Thyroid gland (tissue), 4 donors: ENCODE measurements at regions not wholly inside any gene's neighbourhood (a gene's known extent, or its start where the extent isn't known, plus 50 kb on each side); places are given as distances from the start of the nearest gene placed in this dataset.

Source experiments
- DNase-seq, 2 donors: peaks; one replicate each; pipeline ENCODE4 v3.0.0-alpha.2; 2019
- H3K27ac ChIP-seq, 3 donors: fragments of 200-600 bp; sonication (generic); 1 replicate in 2 of 3; 2 replicates in 1 of 3; pipeline ENCODE4 v1.5.1; 2016 to 2019; ENCODE audit warnings: mild to moderate bottlenecking in 1 of 3, moderate library complexity in 1 of 3
- H3K27me3 ChIP-seq: fragments of 200-600 bp; sonication (generic); one replicate; pipeline ENCODE4 v1.5.1; 2019
- H3K36me3 ChIP-seq, 2 donors: fragments of 200-600 bp; sonication (generic); one replicate each; pipeline ENCODE4 v1.5.1; 2016 to 2019
- H3K4me1 ChIP-seq, 2 donors: fragments of 200-600 bp; sonication (generic); one replicate each; pipeline ENCODE4 v1.5.1; 2017 to 2019
- H3K4me3 ChIP-seq, 3 donors: fragments of 200-600 bp; sonication (generic); replicated peaks in 1 of 3; 1 replicate in 2 of 3; 2 replicates in 1 of 3; pipeline ENCODE4 v1.5.1; 2016; ENCODE audit warnings: mild to moderate bottlenecking in 1 of 3
- H3K9me3 ChIP-seq: fragments of 200-600 bp; sonication (generic); one replicate; pipeline ENCODE4 v1.5.1; 2017
- POLR2A ChIP-seq, 2 donors: fragments of 450-650 bp; IDR thresholded peaks; one replicate each; pipeline ENCODE4 v1.6.1; 2017; ENCODE audit warnings: antibody characterized with exemption in 2 of 2, mild to moderate bottlenecking in 2 of 2, moderate library complexity in 1 of 2
- WGBS, 2 donors: methylation state at CpG; one replicate each; pipeline ENCODE4 v1.1.5; 2017; 5-methylcytosine and 5-hydroxymethylcytosine counted together
- intact Hi-C: fragments of 100-400 bp; cut with DNase I; formaldehyde crosslinking; loops from one replicate; pipeline ENCODE4 v1.15.1; 2023
- TF ChIP-seq, protein P1 (sequence below), 6 experiments: fragments of 200-600 bp in 3 of 6; fragments of 450-650 bp in 3 of 6; sonication (generic) in 3 of 6; IDR thresholded peaks; one replicate each; pipeline ENCODE4 v1.5.1; 2016 to 2019; ENCODE audit warnings: antibody characterized with exemption in 6 of 6, mild to moderate bottlenecking in 2 of 6, inconsistent platforms in 1 of 6, moderate library complexity in 1 of 6

DNA sequence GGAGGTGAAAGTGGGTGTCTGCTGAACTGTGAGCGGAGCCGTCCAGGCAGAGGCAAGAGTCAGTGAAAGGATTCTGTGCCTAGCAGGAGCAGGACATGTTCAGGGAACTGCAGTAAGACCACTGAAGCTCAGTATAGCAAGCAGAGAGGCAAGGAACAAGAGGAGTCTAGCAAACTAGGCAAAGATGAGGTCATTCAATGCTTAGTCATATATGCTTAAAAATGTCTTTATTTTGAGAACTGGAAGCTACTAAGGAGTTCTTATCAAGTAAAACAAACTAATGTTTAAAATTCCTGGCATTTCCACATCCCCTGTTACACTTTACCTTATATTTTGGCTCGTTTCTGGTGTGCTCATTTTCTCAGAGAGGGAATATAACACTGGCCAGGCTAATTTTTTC lies 913.4 kb downstream of the CBLN2 start:
- H3K27me3 ChIP-seq, result no peaks in the 10 kb centered on the region
- no peaks in the 10 kb centered on the region for H3K36me3 ChIP-seq
- WGBS, 2 donors, result 61 to 63% methylated on average over 3 of the region's 3 CpGs
- no peak for DNase-seq
- no peak for TF ChIP-seq POLR2A (IDR thresholded peaks at IDR 0.05)
- intact Hi-C loops, result no loop called here
- no peaks in the 10 kb centered on the region for H3K4me1 ChIP-seq
- no peak overlapping the region for H3K27ac ChIP-seq
- H3K9me3 ChIP-seq, result no peaks in the 10 kb centered on the region
- H3K4me3 ChIP-seq, result no peak overlapping the region

DNA sequence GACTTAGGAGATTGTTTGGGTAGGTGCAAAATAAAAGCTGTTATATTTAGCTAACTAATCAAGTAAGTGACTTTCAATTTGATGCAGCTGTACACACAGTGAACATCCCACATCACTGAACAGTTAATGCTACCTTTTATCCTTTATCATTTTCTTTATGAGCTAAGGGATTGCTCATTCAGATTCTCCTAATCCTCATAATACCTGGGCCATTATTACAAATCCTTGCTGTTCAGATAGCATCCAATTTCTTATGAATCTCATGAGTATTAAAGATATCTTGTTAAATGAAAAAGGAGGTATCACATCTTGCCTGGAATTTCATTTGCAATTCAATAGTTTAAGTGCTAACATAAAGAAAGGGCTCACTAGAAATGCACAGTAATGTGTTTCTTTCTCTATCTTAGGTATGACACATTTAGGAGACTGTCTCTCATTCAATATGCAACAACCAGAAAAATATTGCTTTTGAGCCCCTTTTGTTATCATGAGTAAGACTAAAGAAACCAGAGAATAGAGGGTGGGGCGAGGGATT lies 918.5 kb downstream of the CBLN2 start:
- no peaks in the 10 kb centered on the region for H3K36me3 ChIP-seq
- WGBS, 2 donors, result 93 to 98% methylated on average over 1 of the region's 1 CpG
- no peak for DNase-seq
- H3K27me3 ChIP-seq, result no peaks in the 10 kb centered on the region
- intact Hi-C loops, result no loop called here
- TF ChIP-seq, protein P1, sequence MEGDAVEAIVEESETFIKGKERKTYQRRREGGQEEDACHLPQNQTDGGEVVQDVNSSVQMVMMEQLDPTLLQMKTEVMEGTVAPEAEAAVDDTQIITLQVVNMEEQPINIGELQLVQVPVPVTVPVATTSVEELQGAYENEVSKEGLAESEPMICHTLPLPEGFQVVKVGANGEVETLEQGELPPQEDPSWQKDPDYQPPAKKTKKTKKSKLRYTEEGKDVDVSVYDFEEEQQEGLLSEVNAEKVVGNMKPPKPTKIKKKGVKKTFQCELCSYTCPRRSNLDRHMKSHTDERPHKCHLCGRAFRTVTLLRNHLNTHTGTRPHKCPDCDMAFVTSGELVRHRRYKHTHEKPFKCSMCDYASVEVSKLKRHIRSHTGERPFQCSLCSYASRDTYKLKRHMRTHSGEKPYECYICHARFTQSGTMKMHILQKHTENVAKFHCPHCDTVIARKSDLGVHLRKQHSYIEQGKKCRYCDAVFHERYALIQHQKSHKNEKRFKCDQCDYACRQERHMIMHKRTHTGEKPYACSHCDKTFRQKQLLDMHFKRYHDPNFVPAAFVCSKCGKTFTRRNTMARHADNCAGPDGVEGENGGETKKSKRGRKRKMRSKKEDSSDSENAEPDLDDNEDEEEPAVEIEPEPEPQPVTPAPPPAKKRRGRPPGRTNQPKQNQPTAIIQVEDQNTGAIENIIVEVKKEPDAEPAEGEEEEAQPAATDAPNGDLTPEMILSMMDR (IDR thresholded peaks at IDR 0.05), result no peak
- TF ChIP-seq POLR2A (IDR thresholded peaks at IDR 0.05), result no peak
- H3K27ac ChIP-seq, result no peak overlapping the region
- no peaks in the 10 kb centered on the region for H3K9me3 ChIP-seq
- no peak overlapping the region for H3K4me3 ChIP-seq
- no peaks in the 10 kb centered on the region for H3K4me1 ChIP-seq

GRCh38 chr18:71598374-71598773 lies 945.8 kb downstream of the CBLN2 start:
- intact Hi-C loops, result no loop called here
- no peak overlapping the region for H3K27ac ChIP-seq
- H3K4me1 ChIP-seq, result no peaks in the 10 kb centered on the region
- no peaks in the 10 kb centered on the region for H3K36me3 ChIP-seq
- no peaks in the 10 kb centered on the region for H3K27me3 ChIP-seq
- 57 to 67% methylated on average over 1 of the region's 1 CpG for WGBS, 2 donors
- H3K9me3 ChIP-seq, result no peaks in the 10 kb centered on the region
- no peak for DNase-seq
- H3K4me3 ChIP-seq, result no peak overlapping the region
- TF ChIP-seq, protein P1 (IDR thresholded peaks at IDR 0.05), result no peak
- TF ChIP-seq POLR2A (IDR thresholded peaks at IDR 0.05), result no peak

DNA sequence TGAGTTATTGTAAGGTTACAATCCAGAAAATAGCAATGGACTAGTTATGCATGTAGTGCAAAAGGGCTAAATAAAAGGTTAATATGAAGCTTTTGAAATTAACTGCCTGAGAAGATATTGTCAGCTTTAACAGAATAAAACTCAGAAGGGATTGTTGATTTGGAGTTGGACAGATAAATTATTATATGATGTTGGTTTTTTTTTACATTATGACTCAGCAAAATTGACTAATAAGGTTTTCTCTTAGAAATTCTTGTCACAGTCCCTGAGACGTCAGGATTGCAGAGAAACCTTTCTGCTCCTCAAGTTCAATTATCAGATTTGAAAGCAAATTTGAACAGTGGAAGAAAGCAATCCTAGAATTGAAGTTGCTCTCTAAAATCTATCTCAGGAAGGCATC lies 946.9 kb downstream of the CBLN2 start:
- WGBS, 2 donors, result 45 to 53% methylated on average over 1 of the region's 1 CpG
- Histone ChIP-seq H3K9me3 (no peaks in the 10 kb centered on the region), H3K4me1 (no peaks in the 10 kb centered on the region), H3K36me3 (no peaks in the 10 kb centered on the region), H3K27me3 (no peaks in the 10 kb centered on the region), H3K4me3 (no peak overlapping the region), H3K27ac (no peak overlapping the region)
- TF ChIP-seq, protein P1 (IDR thresholded peaks at IDR 0.05), result no peak
- TF ChIP-seq POLR2A (IDR thresholded peaks at IDR 0.05), result no peak
- intact Hi-C loops, result no loop called here
- no peak for DNase-seq

DNA sequence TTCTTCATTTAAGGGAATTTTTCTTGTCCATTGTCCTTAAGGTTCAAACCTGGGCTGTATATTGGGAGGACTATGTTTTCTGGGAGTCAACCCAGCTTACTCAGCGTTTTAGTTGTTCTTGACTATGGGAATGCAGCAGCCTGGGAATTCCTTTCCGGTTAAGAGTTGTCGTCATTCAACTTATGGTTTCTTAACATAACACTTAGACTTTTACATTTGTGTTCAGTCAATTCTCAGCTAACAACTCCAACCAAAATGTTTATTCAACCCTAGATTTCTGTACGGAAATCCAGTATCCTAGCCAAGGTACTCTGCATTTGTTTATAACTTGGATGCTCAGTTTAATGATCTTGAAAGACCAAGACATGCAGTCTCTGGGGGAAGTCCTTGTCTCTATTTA lies 960.9 kb downstream of the CBLN2 start:
- Histone ChIP-seq H3K4me3 (no peak overlapping the region), H3K9me3 (no peaks in the 10 kb centered on the region), H3K36me3 (no peaks in the 10 kb centered on the region), H3K4me1 (no peaks in the 10 kb centered on the region), H3K27me3 (no peaks in the 10 kb centered on the region), H3K27ac (no peak overlapping the region)
- no peak for DNase-seq
- 17 to 20% methylated on average over 4 of the region's 4 CpGs for WGBS, 2 donors
- intact Hi-C loops, result no loop called here
- no peak for TF ChIP-seq POLR2A (IDR thresholded peaks at IDR 0.05)
- TF ChIP-seq, protein P1 (IDR thresholded peaks at IDR 0.05), result no peak

DNA sequence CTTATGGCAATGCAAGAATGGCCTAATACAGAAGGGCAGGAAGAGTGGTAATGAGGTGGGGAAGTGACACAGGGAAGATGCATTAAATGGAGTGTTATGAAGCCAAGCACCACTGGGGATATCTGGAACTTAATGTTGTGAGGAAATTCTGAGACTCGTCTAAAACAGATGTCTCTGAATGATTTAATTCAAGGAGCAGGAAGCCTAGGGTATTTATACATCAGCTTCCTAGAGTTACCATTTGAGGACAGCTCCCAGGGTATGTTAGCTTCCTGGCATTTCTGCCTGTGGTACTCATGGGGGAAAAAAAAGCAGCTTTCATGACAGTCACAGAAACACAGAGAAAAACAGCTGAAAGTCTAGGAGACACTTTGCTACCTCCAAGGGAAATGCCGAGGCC lies 989.5 kb downstream of the CBLN2 start:
- H3K36me3 ChIP-seq, result no peaks in the 10 kb centered on the region
- H3K9me3 ChIP-seq, result no peaks in the 10 kb centered on the region
- H3K4me3 ChIP-seq, result no peak overlapping the region
- H3K27me3 ChIP-seq, result no peaks in the 10 kb centered on the region
- WGBS, 2 donors, result 67 to 72% methylated on average over 2 of the region's 2 CpGs
- intact Hi-C loops, result no loop called here
- no peaks in the 10 kb centered on the region for H3K4me1 ChIP-seq
- no peak overlapping the region for H3K27ac ChIP-seq
- TF ChIP-seq, protein P1 (IDR thresholded peaks at IDR 0.05), result no peak
- no peak for TF ChIP-seq POLR2A (IDR thresholded peaks at IDR 0.05)
- no peak for DNase-seq
